ENCODE measurements at regions not wholly inside any gene's neighbourhood (a gene's known extent, or its start where the extent isn't known, plus 50 kb on each side); places are given as distances from the start of the nearest gene placed in this dataset.

GRCh38 chr5:29262339-29263123 is 1931.0 kb upstream of the CDH6 start:
- Mint-ChIP-seq H3K4me3 (no peak overlapping the region), H3K4me1 (no peaks in the 10 kb centered on the region), H3K27ac (no peak overlapping the region), H3K27me3 (no peaks in the 10 kb centered on the region), H3K9me3 (peaks cover 2% of the 10 kb centered on the region), H3K36me3 (no peaks in the 10 kb centered on the region)
- POLR2A ChIA-PET: no interaction called here
- no peak for ATAC-seq (ENCODE audit: low read depth)
- no peak for DNase-seq

GRCh38 chr5:29261213-29261612 is 1932.3 kb upstream of the CDH6 start:
- peaks cover 2% of the 10 kb centered on the region for H3K9me3 Mint-ChIP-seq
- POLR2A ChIA-PET: no interaction called here
- H3K4me3 Mint-ChIP-seq: no peak overlapping the region
- no peak overlapping the region for H3K27ac Mint-ChIP-seq
- no peaks in the 10 kb centered on the region for H3K36me3 Mint-ChIP-seq
- no peak for DNase-seq
- H3K4me1 Mint-ChIP-seq: no peaks in the 10 kb centered on the region
- H3K27me3 Mint-ChIP-seq: no peaks in the 10 kb centered on the region
- ATAC-seq (ENCODE audit: low read depth): no peak

- no peaks in the 10 kb centered on the region for H3K36me3 Mint-ChIP-seq
- H3K9me3 Mint-ChIP-seq: no peaks in the 10 kb centered on the region
- no peak for ATAC-seq (ENCODE audit: low read depth)
- H3K27ac Mint-ChIP-seq: no peak overlapping the region
- no peak for DNase-seq
- no peaks in the 10 kb centered on the region for H3K27me3 Mint-ChIP-seq
- POLR2A ChIA-PET: no interaction called here
- H3K4me1 Mint-ChIP-seq: no peaks in the 10 kb centered on the region
- no peak overlapping the region for H3K4me3 Mint-ChIP-seq
Measured at GRCh38 chr5:29252390-29252789, 1941.1 kb upstream of the CDH6 start.

GRCh38 chr5:29247346-29248028 is 1946.0 kb upstream of the CDH6 start:
- Mint-ChIP-seq H3K27me3 (no peaks in the 10 kb centered on the region), H3K4me3 (no peak overlapping the region), H3K36me3 (no peaks in the 10 kb centered on the region), H3K27ac (no peak overlapping the region), H3K4me1 (no peaks in the 10 kb centered on the region), H3K9me3 (peaks cover 4% of the 10 kb centered on the region)
- DNase-seq (no peak), ATAC-seq (ENCODE audit: low read depth) (no peak)
- POLR2A ChIA-PET: no interaction called here

GRCh38 chr5:29240379-29240778 is 1953.1 kb upstream of the CDH6 start:
- no peak for ATAC-seq (ENCODE audit: low read depth)
- H3K4me3 Mint-ChIP-seq: no peak overlapping the region

GRCh38 chr5:29239606-29240005 is 1953.9 kb upstream of the CDH6 start:
- POLR2A ChIA-PET: no interaction called here
- H3K9me3 Mint-ChIP-seq: peaks cover 2% of the 10 kb centered on the region
- no peak overlapping the region for H3K4me3 Mint-ChIP-seq
- DNase-seq (no peak), ATAC-seq (ENCODE audit: low read depth) (no peak)
- no peaks in the 10 kb centered on the region for H3K4me1 Mint-ChIP-seq
- H3K27ac Mint-ChIP-seq: no peak overlapping the region
- H3K27me3 Mint-ChIP-seq: no peaks in the 10 kb centered on the region
- no peaks in the 10 kb centered on the region for H3K36me3 Mint-ChIP-seq

More at GRCh38 chr5:29240379-29240778, 1953.1 kb upstream of the CDH6 start:
- Mint-ChIP-seq H3K4me1 (no peaks in the 10 kb centered on the region), H3K27me3 (no peaks in the 10 kb centered on the region), H3K9me3 (peaks cover 2% of the 10 kb centered on the region), H3K27ac (no peak overlapping the region), H3K36me3 (no peaks in the 10 kb centered on the region)
- no peak for DNase-seq
- POLR2A ChIA-PET: no interaction called here

GRCh38 chr5:29238115-29238514 is 1955.4 kb upstream of the CDH6 start:
- H3K4me3 Mint-ChIP-seq: no peak overlapping the region
- DNase-seq (no peak), ATAC-seq (ENCODE audit: low read depth) (no peak)
- POLR2A ChIA-PET: no interaction called here
- H3K9me3 Mint-ChIP-seq: peaks cover 2% of the 10 kb centered on the region
- no peaks in the 10 kb centered on the region for H3K27me3 Mint-ChIP-seq
- H3K27ac Mint-ChIP-seq: no peak overlapping the region
- H3K36me3 Mint-ChIP-seq: no peaks in the 10 kb centered on the region
- H3K4me1 Mint-ChIP-seq: no peaks in the 10 kb centered on the region

- peaks cover 1% of the 10 kb centered on the region for H3K9me3 Mint-ChIP-seq
- H3K4me1 Mint-ChIP-seq: no peaks in the 10 kb centered on the region
- POLR2A ChIA-PET: no interaction called here
- no peak for DNase-seq
- H3K36me3 Mint-ChIP-seq: no peaks in the 10 kb centered on the region
- no peak overlapping the region for H3K4me3 Mint-ChIP-seq
- H3K27me3 Mint-ChIP-seq: no peaks in the 10 kb centered on the region
- ATAC-seq (ENCODE audit: low read depth): no peak
- no peak overlapping the region for H3K27ac Mint-ChIP-seq
Measured at GRCh38 chr5:29231154-29231553, 1962.3 kb upstream of the CDH6 start.

GRCh38 chr5:29230591-29230990 is 1962.9 kb upstream of the CDH6 start:
- Mint-ChIP-seq H3K36me3 (no peaks in the 10 kb centered on the region), H3K4me1 (no peaks in the 10 kb centered on the region), H3K27ac (no peak overlapping the region), H3K4me3 (no peak overlapping the region), H3K9me3 (peaks cover 3% of the 10 kb centered on the region), H3K27me3 (no peaks in the 10 kb centered on the region)
- DNase-seq (no peak), ATAC-seq (ENCODE audit: low read depth) (no peak)
- POLR2A ChIA-PET: no interaction called here

- Mint-ChIP-seq H3K9me3 (peaks cover 3% of the 10 kb centered on the region), H3K4me1 (no peaks in the 10 kb centered on the region), H3K27ac (no peak overlapping the region), H3K27me3 (no peaks in the 10 kb centered on the region), H3K4me3 (no peak overlapping the region), H3K36me3 (no peaks in the 10 kb centered on the region)
- DNase-seq (no peak), ATAC-seq (ENCODE audit: low read depth) (no peak)
- POLR2A ChIA-PET: no interaction called here
Measured at GRCh38 chr5:29229461-29229860, 1964.0 kb upstream of the CDH6 start.

- Mint-ChIP-seq H3K9me3 (no peaks in the 10 kb centered on the region), H3K4me1 (no peaks in the 10 kb centered on the region), H3K27ac (no peak overlapping the region), H3K36me3 (no peaks in the 10 kb centered on the region), H3K4me3 (no peak overlapping the region), H3K27me3 (no peaks in the 10 kb centered on the region)
- POLR2A ChIA-PET: no interaction called here
- no peak for DNase-seq
- ATAC-seq (ENCODE audit: low read depth): no peak
Measured at GRCh38 chr5:29218138-29218537, 1975.3 kb upstream of the CDH6 start.

GRCh38 chr5:29214839-29215238 is 1978.6 kb upstream of the CDH6 start:
- no peaks in the 10 kb centered on the region for H3K9me3 Mint-ChIP-seq
- POLR2A ChIA-PET: no interaction called here
- no peaks in the 10 kb centered on the region for H3K4me1 Mint-ChIP-seq
- no peaks in the 10 kb centered on the region for H3K36me3 Mint-ChIP-seq
- no peak overlapping the region for H3K27ac Mint-ChIP-seq
- H3K27me3 Mint-ChIP-seq: no peaks in the 10 kb centered on the region
- H3K4me3 Mint-ChIP-seq: no peak overlapping the region
- ATAC-seq (ENCODE audit: low read depth): no peak
- no peak for DNase-seq

GRCh38 chr5:29213475-29213874 is 1980.0 kb upstream of the CDH6 start:
- ATAC-seq (ENCODE audit: low read depth) (no peak), DNase-seq (no peak)
- H3K36me3 Mint-ChIP-seq: no peaks in the 10 kb centered on the region
- H3K4me3 Mint-ChIP-seq: no peak overlapping the region
- H3K27ac Mint-ChIP-seq: no peak overlapping the region
- POLR2A ChIA-PET: no interaction called here
- H3K27me3 Mint-ChIP-seq: no peaks in the 10 kb centered on the region
- H3K4me1 Mint-ChIP-seq: no peaks in the 10 kb centered on the region
- no peaks in the 10 kb centered on the region for H3K9me3 Mint-ChIP-seq

- ATAC-seq (ENCODE audit: low read depth): no peak
- H3K27me3 Mint-ChIP-seq: no peaks in the 10 kb centered on the region
- DNase-seq: no peak
- H3K27ac Mint-ChIP-seq: no peak overlapping the region
- H3K4me3 Mint-ChIP-seq: no peak overlapping the region
- H3K4me1 Mint-ChIP-seq: no peaks in the 10 kb centered on the region
- POLR2A ChIA-PET: no interaction called here
- peaks cover 6% of the 10 kb centered on the region for H3K9me3 Mint-ChIP-seq
- H3K36me3 Mint-ChIP-seq: no peaks in the 10 kb centered on the region
Measured at GRCh38 chr5:29208024-29208423, 1985.5 kb upstream of the CDH6 start.

Data from activated naive CD8-positive, alpha-beta T cell treated with anti-CD3 and anti-CD28 coated beads, Interleukin-2, amount 10 ng/mL, durations not matched to agents 7 days and 5 days (primary cell).